Stomach (tissue), 8 donors: ENCODE measurements at regions not wholly inside any gene's neighbourhood (a gene's known extent, or its start where the extent isn't known, plus 50 kb on each side); places are given as distances from the start of the nearest gene placed in this dataset.
"Not testable (repeated sequence)": the region's sequence is repeated elsewhere in the genome, so short reads cannot be mapped to it uniquely, and the experiment has no call there.

Experiments
- DNase-seq, 2 donors: peaks; one replicate each; pipeline versions ENCODE4 v3.0.0 to v3.0.0-alpha.2; 2013 to 2019
- H3K27ac ChIP-seq, 5 donors: fragments of 200-600 bp in 4 of 5; sonication (generic) in 4 of 5; one replicate each; pipeline ENCODE4 v1.5.1; 2013 to 2019; ENCODE audit warnings: mild to moderate bottlenecking in 1 of 5, moderate library complexity in 1 of 5
- H3K27me3 ChIP-seq, 3 donors: fragments of 200-600 bp; sonication (generic); one replicate each; pipeline ENCODE4 v1.5.1; 2017 to 2019; ENCODE audit warnings: mixed run types in 1 of 3
- H3K36me3 ChIP-seq, 4 donors: fragments of 200-600 bp; sonication (generic); 1 replicate in 3 of 4; 2 replicates in 1 of 4; pipeline ENCODE4 v1.5.1; 2016 to 2019
- H3K4me1 ChIP-seq, 4 donors: fragments of 200-600 bp; sonication (generic); one replicate each; pipeline ENCODE4 v1.5.1; 2016 to 2019
- H3K4me3 ChIP-seq, 4 donors: fragments of 200-600 bp; sonication (generic) in 3 of 4; one replicate each; pipeline ENCODE4 v1.5.1; 2016 to 2019; ENCODE audit warnings: mild to moderate bottlenecking in 1 of 4
- H3K9me3 ChIP-seq, 4 donors: fragments of 200-600 bp; sonication (generic); one replicate each; pipeline ENCODE4 v1.5.1; 2016 to 2019
- EP300 ChIP-seq: sonication (generic); formaldehyde crosslinking; IDR thresholded peaks from one replicate; pipeline ENCODE4 v1.6.1; 2017; ENCODE audit warnings: antibody characterized with exemption
- POLR2A ChIP-seq, 4 donors: fragments of 450-650 bp; IDR thresholded peaks; one replicate each; pipeline ENCODE4 v1.6.1; 2016; ENCODE audit warnings: antibody characterized with exemption in 4 of 4, control low read depth in 2 of 4, mild to moderate bottlenecking in 1 of 4, moderate library complexity in 1 of 4
- POLR2AphosphoS5 ChIP-seq, 3 donors: sonication (generic); formaldehyde crosslinking; IDR thresholded peaks; one replicate each; pipeline ENCODE4 v1.6.1; 2016; ENCODE audit warnings: antibody characterized with exemption in 3 of 3
- WGBS, 5 donors: extraction: QIAGEN DNeasy Blood & Tissue Kit in 3 of 5; methylation state at CpG; one replicate each; pipeline versions ENCODE4 v1.1.5 to v1.1.7; 2013 to 2018; 5-methylcytosine and 5-hydroxymethylcytosine counted together
- intact Hi-C: fragments of 100-400 bp; cut with DNase I; formaldehyde crosslinking; loops from one replicate; pipeline ENCODE4 v1.15.1; 2023; ENCODE audit warnings: low total_unique reads
- TF ChIP-seq, protein P1 (sequence below), 7 experiments: fragments of 450-650 bp in 4 of 7; fragments of 200-600 bp in 3 of 7; sonication (generic) in 3 of 7; IDR thresholded peaks; one replicate each; pipeline ENCODE4 v1.5.1; 2016 to 2019; ENCODE audit warnings: antibody characterized with exemption in 7 of 7, control low read depth in 2 of 7, mild to moderate bottlenecking in 1 of 7
- donor health status: healthy with polysubstance abuse.
- donor health status: Bipolar disorder and iron deficiency.
- donor health status: healthy.

DNA sequence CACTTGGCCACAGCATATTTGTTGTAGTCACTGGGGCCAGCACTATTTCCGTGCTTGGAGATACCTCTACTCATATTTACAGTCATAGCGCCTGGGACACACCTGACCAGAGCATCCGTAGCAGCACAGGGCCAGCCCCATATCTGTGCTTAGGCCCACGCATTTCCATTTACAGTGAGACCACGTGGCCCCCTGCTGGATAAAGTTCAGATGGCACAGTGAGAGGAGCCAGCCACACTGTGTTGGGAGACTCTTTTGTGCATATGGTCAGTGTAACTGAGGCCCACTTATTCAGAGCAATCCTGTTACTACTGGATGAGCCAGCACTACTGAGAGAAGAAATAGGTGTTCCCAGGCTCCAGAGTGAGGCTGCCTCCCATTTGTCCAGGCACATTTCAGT is 455.3 kb downstream of the REEP3 start:
- DNase-seq: peak; percentile 61 to 69
- Histone ChIP-seq H3K36me3 (no peaks in the 10 kb centered on the region), H3K4me1 (no peaks in the 10 kb centered on the region), H3K4me3 (no peak overlapping the region), H3K27me3 (no peaks in the 10 kb centered on the region), H3K9me3 (no peaks in the 10 kb centered on the region), H3K27ac (no peak overlapping the region)
- intact Hi-C loops: loop anchor here (5.0 kb wide), 1 partner anchor 109 kb away; no protein-coding TSS in a partner anchor
- 26 to 47% (median 28%) methylated on average over 3 to 5 of the region's 5 CpGs for WGBS, 5 donors
- TF ChIP-seq, protein P1, sequence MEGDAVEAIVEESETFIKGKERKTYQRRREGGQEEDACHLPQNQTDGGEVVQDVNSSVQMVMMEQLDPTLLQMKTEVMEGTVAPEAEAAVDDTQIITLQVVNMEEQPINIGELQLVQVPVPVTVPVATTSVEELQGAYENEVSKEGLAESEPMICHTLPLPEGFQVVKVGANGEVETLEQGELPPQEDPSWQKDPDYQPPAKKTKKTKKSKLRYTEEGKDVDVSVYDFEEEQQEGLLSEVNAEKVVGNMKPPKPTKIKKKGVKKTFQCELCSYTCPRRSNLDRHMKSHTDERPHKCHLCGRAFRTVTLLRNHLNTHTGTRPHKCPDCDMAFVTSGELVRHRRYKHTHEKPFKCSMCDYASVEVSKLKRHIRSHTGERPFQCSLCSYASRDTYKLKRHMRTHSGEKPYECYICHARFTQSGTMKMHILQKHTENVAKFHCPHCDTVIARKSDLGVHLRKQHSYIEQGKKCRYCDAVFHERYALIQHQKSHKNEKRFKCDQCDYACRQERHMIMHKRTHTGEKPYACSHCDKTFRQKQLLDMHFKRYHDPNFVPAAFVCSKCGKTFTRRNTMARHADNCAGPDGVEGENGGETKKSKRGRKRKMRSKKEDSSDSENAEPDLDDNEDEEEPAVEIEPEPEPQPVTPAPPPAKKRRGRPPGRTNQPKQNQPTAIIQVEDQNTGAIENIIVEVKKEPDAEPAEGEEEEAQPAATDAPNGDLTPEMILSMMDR (IDR thresholded peaks at IDR 0.05): peak in 5 of 7 experiments; percentile 26 to 58 (median 45)
- no peak for TF ChIP-seq POLR2AphosphoS5 (IDR thresholded peaks at IDR 0.05)
- TF ChIP-seq EP300: no peak
- TF ChIP-seq POLR2A (IDR thresholded peaks at IDR 0.05): no peak

DNA sequence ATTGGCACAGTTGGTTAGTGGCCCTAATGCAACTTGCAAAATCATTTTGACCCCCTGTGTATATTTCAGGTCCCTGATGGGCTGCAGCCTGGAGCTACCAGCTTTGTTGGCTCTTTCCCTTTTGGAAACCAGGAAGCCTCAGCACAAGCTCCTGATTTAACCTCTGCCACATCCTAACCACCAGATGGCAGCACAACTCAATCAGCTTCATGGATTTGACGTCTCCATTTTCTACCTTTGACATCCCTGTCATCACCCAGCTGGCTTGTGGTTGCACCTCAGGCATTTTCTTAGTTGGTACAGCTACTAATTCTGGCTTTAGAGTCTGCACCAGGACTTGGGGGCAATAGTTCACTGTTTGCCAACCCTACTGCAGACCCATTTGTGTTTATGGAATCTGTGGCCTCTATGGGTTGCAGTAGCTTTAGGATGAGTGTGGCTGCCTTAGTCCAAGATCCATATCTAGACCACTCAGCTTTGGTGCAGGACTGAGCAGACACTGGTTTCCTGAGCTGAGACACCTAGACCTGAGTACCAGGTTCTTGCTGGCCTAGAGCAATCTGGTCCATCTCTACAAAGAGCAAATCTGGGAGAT is 456.2 kb downstream of the REEP3 start:
- intact Hi-C loops: loop anchor here (5.0 kb wide), 1 partner anchor 110 kb away; no protein-coding TSS in a partner anchor
- Histone ChIP-seq H3K4me1 (no peaks in the 10 kb centered on the region), H3K27ac (no peak overlapping the region), H3K4me3 (no peak overlapping the region), H3K9me3 (no peaks in the 10 kb centered on the region), H3K36me3 (no peaks in the 10 kb centered on the region), H3K27me3 (no peaks in the 10 kb centered on the region)
- WGBS, 5 donors: 3 to 20% (median 5%) methylated on average over 1 of the region's 1 CpG
- DNase-seq: peak in 1 of 2 donors; percentile 69
- TF ChIP-seq EP300: no peak
- TF ChIP-seq, protein P1 (IDR thresholded peaks at IDR 0.05): peak in 4 of 7 experiments; percentile 29 to 41 (median 32)

DNA sequence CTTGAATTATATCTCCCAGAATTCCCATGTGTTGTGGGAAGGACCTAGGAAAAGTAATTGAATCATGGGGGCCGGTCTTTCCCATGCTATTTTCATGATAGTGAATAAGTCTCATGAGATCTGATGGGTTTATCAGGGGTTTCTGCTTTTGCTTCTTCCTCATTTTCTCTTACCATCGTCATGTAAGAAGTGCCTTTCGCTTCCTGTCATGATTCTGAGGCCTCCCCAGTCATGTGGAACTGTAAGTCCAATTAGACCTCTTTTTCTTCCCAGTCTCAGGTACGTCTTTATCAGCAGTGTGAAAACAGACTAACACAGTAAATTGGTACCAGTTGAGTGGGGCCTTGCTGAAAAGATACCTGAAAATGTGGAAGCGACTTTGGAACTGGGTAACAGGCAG is 459.7 kb downstream of the REEP3 start:
- 43 to 57% (median 48%) methylated on average over 5 of the region's 5 CpGs for whole genome bisulfite sequencing, 5 donors
- H3K9me3 ChIP-seq, H3K27me3 ChIP-seq, H3K4me1 ChIP-seq, intact Hi-C loops, DNase-seq, H3K36me3 ChIP-seq, H3K4me3 ChIP-seq, H3K27ac ChIP-seq: not testable (repeated sequence)

DNA sequence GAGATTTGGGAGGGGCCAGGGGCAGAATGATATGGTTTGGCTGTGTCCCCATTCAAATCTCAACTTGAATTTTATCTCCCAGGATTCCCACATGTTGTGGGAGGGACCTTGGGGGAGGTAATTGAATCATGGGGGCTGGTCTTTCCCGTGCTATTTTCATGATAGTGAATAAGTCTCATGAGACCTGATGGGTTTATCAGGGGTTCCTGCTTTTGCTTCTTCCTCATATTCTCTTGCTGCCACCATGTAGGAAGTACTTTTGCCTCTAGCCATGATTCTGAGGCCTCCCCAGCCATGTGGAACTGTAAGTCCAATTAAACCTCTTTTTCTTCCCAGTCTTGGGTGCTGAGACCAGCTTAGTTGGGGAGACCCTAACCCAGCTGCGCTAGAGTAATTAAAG is 462.9 kb downstream of the REEP3 start:
- H3K27me3 ChIP-seq, H3K4me3 ChIP-seq, DNase-seq, H3K36me3 ChIP-seq, intact Hi-C loops, H3K27ac ChIP-seq, H3K9me3 ChIP-seq, H3K4me1 ChIP-seq: not testable (repeated sequence)
- 38 to 71% (median 49%) methylated on average over 2 of the region's 2 CpGs for WGBS, 5 donors

DNA sequence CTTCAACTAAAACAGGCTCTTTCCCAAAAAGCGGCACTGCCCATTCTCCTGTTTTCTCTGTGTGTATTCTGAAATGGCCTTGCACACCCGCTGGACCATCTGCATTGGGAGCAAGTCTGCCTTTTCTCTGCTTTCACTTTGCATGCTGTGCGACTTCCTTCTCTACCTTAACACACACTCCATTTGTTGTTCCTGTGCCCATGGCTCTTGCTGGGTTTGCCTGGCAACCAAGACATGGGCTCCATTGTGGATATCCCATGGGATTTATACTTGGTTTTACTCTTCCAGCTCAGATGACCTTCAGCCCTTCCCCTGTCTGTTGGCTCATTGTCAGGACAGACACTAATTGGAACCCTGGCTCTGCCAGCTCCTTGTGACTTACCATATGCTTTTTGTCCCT is 465.3 kb downstream of the REEP3 start:
- Histone ChIP-seq H3K4me1 (no peaks in the 10 kb centered on the region), H3K4me3 (no peak overlapping the region), H3K9me3 (peaks cover 0 to 6% (median 2%) of the 10 kb centered on the region in 4 donors), H3K27ac (no peak overlapping the region), H3K27me3 (no peaks in the 10 kb centered on the region), H3K36me3 (no peaks in the 10 kb centered on the region)
- 89 to 93% (median 92%) methylated on average over 3 of the region's 3 CpGs for WGBS, 5 donors
- TF ChIP-seq POLR2A (IDR thresholded peaks at IDR 0.05) (no peak), EP300 (no peak), POLR2AphosphoS5 (IDR thresholded peaks at IDR 0.05) (no peak)
- TF ChIP-seq, protein P1 (IDR thresholded peaks at IDR 0.05): no peak
- no peak for DNase-seq
- intact Hi-C loops: no loop called here
